ENCODE measurements at regions not wholly inside any gene's neighbourhood (a gene's known extent, or its start where the extent isn't known, plus 50 kb on each side); places are given as distances from the start of the nearest gene placed in this dataset.

GRCh38 chr7:54338319-54338718 is 203.9 kb upstream of the VSTM2A start:
- TF ChIP-seq ELF4 (CRISPR knock-in tag; IDR thresholded peaks at IDR 0.05; ENCODE audit: low read depth): no peak
- no peak for TF ChIP-seq CTCF (IDR thresholded peaks at IDR 0.05)
- no peak for TF ChIP-seq FOXP1 (CRISPR knock-in tag; IDR thresholded peaks at IDR 0.05; ENCODE audit: borderline replicate concordance)

All from WTC11 (cell line).